Activated T-cell treated with anti-CD3 and anti-CD28 coated beads, Interleukin-2, amount 50 U/mL, for 4 hours (primary cell): ENCODE measurements at regions not wholly inside any gene's neighbourhood (a gene's known extent, or its start where the extent isn't known, plus 50 kb on each side); places are given as distances from the start of the nearest gene placed in this dataset.
"Not testable (repeated sequence)": the region's sequence is repeated elsewhere in the genome, so short reads cannot be mapped to it uniquely, and the experiment has no call there.

ENCODE experiments used
- ATAC-seq, 2 donors: fragments of 200-7000 bp; cut with Tn5 transposase; one replicate each; pipeline ENCODE4 v1.10.0; 2021
- DNase-seq: peaks from one replicate; pipeline ENCODE4 v3.0.0-alpha.2; 2020
- H3K27me3 Mint-ChIP-seq: one replicate; pipeline ENCODE4 v1.8.0; 2021; ENCODE audit warnings: low read depth, mixed read lengths
- H3K36me3 Mint-ChIP-seq: one replicate; pipeline ENCODE4 v1.8.0; 2022; ENCODE audit warnings: mixed read lengths; ENCODE audit not compliant: insufficient read depth
- H3K4me1 Mint-ChIP-seq: one replicate; pipeline ENCODE4 v1.8.0; 2021; ENCODE audit warnings: low read depth, mixed read lengths
- H3K4me3 Mint-ChIP-seq: one replicate; pipeline ENCODE4 v1.8.0; 2021; ENCODE audit warnings: mild to moderate bottlenecking, moderate library complexity, mixed read lengths
- H3K9me3 Mint-ChIP-seq: one replicate; pipeline ENCODE4 v1.8.0; 2021; ENCODE audit warnings: mixed read lengths

DNA sequence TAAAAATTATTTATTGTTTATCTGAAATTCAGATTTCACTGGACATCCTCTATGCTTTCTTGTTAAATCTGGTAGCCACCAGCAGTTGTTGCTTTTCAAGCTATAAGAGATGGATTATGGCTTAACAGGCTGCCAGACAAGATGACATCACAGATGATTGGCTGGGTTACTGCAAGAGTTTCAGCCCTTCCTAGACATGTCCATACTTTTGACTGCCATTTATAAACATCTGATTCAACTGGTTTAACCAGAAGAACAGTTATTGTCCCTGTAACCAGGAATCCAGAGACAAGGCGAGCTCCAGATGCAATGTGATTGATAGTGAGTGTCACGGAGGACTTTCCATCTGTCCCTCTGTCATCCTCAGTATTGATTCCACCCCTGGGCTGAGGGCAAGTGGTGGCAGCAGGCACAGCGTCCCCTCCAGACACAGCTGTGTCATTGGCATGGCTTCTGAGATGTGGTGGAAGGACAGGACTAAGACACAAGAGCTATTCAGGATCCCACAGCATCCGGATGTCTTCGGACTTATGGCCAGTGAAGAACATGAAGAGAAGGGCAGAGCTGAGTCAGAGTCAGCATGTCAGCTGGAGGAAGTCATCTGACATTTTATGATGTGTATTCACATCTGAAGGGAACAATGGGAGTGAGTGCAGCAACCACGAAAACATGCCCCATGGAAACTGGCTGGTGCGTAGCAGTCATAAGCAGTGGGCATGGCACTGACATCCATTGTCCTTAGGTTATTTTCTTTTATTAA is 284.5 kb upstream of the CDYL start:
- Mint-ChIP-seq H3K4me1 (no peaks in the 10 kb centered on the region), H3K36me3 (no peaks in the 10 kb centered on the region), H3K9me3 (peaks cover 19% of the 10 kb centered on the region), H3K4me3 (no peak overlapping the region), H3K27me3 (peaks cover 1% of the 10 kb centered on the region)
- DNase-seq (no peak), ATAC-seq (no peak)

DNA sequence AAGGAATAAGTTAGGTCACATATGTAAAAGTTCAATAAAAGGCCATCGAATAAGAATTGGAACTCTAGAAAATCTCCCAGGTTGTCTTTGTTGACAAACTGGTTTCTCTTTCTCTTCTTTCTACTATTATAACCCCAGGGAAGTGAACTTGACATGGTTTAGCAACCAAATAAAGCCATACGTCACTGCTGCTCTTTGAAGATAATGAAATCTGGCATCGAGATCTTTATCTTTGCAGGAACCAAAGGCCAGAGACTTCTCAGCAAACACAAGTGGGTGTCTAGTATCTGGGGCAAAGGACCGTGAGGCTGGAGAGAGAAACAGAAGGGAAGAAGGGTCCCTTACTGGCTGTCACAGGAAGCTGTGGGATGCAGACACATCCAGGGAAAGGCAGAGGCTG is 286.7 kb upstream of the CDYL start:
- no peaks in the 10 kb centered on the region for H3K4me1 Mint-ChIP-seq
- DNase-seq: no peak
- H3K27me3 Mint-ChIP-seq: no peaks in the 10 kb centered on the region
- H3K4me3 Mint-ChIP-seq: no peak overlapping the region
- H3K9me3 Mint-ChIP-seq: peaks cover 19% of the 10 kb centered on the region
- H3K36me3 Mint-ChIP-seq: no peaks in the 10 kb centered on the region
- no peak for ATAC-seq

DNA sequence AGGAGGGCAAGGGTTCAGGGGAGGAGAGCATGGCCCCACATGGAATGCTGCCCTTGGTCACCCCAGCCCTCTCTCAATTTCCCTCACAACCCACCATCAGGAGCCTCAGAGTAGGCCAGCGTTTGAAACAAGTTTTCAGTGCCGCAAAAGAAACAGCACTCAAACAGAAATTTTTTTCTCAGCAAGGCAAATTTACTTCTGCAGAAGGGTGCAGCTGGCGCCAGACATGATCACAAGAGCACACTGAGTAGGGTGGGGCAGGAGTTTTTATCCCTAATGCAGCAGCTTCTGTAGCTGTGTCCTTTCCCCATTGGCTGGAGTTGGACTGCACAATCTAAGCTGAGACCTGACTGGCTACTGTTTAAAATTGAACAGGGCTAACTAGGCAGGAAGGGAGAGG is 287.8 kb upstream of the CDYL start:
- peaks cover 19% of the 10 kb centered on the region for H3K9me3 Mint-ChIP-seq
- no peaks in the 10 kb centered on the region for H3K27me3 Mint-ChIP-seq
- ATAC-seq: no peak
- no peak for DNase-seq
- H3K4me3 Mint-ChIP-seq: no peak overlapping the region
- H3K4me1 Mint-ChIP-seq: no peaks in the 10 kb centered on the region
- no peaks in the 10 kb centered on the region for H3K36me3 Mint-ChIP-seq

- Mint-ChIP-seq H3K36me3 (no peaks in the 10 kb centered on the region), H3K9me3 (peaks cover 19% of the 10 kb centered on the region), H3K4me3 (no peak overlapping the region), H3K27me3 (no peaks in the 10 kb centered on the region), H3K4me1 (no peaks in the 10 kb centered on the region)
- DNase-seq (no peak), ATAC-seq (peak in 1 of 2 donors; percentile 32)
Measured at GRCh38 chr6:4487538-4487937, 288.7 kb upstream of the CDYL start.

DNA sequence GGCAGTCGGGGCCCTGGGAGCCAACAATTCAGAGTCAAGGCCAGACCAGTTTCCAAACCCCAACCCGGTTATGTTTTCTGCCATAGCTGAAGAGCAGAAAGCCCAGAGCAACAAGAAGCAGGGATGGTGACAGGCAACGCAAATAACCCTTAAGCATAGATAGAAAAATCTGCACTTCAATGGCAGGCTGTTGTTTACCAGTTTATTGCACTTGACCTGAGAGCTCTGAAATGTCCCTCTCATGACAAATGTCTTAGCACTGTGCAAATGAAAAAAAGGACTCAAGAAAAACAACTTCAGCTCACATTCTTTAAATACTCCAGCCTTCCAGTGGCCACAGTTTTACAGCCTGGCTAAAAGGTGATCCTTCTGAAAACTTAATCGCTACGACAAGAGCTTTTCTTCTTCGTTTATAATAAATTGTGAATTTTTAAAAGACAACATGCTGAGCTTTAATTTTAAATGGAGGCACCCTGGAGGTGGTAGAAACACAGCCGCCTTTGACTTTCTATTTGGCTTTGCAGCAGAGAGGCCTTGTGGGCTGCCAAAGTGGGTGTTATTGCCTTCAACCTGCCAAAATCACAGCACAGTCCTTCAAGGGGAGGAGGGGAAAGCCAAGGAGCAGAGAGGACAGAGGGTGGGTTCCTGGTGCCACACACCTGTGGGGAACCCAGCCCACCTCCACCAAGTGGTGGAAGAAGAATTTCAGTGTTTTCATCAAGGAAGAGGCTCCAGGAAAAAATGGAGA is 289.5 kb upstream of the CDYL start:
- no peak for DNase-seq
- no peaks in the 10 kb centered on the region for H3K36me3 Mint-ChIP-seq
- H3K4me3 Mint-ChIP-seq: no peak overlapping the region
- H3K27me3 Mint-ChIP-seq: no peaks in the 10 kb centered on the region
- peaks cover 19% of the 10 kb centered on the region for H3K9me3 Mint-ChIP-seq
- no peaks in the 10 kb centered on the region for H3K4me1 Mint-ChIP-seq
- no peak for ATAC-seq

DNA sequence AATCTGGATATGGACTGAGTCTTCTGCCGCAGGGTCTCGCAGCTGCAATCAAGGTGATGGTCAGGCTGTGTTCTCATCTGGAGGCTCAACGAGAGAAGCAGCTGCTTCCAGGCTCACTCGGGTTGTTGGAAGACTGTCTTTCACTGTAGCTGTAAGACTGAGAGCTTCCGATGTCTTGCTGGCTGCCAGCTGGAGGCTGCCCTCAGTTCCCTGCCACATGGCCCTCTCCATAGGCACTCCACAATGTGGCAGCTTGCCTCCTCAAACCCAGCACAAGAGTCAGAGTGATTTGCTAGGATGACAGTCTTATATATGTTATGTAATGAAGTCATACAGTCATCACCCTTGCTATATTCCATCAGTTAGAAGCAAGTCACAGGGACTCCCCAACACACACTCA is 290.5 kb upstream of the CDYL start:
- DNase-seq (no peak), ATAC-seq (no peak)

GRCh38 chr6:4482461-4482860 is 293.7 kb upstream of the CDYL start:
- Mint-ChIP-seq H3K36me3 (no peaks in the 10 kb centered on the region), H3K4me3 (no peak overlapping the region), H3K9me3 (peaks cover 2% of the 10 kb centered on the region), H3K4me1 (no peaks in the 10 kb centered on the region), H3K27me3 (peaks cover 7% of the 10 kb centered on the region)
- no peak for DNase-seq
- no peak for ATAC-seq

More for the DNA sequence above, 290.5 kb upstream of the CDYL start:
- H3K4me3 Mint-ChIP-seq: no peak overlapping the region
- H3K9me3 Mint-ChIP-seq: peaks cover 19% of the 10 kb centered on the region
- no peaks in the 10 kb centered on the region for H3K27me3 Mint-ChIP-seq
- H3K36me3 Mint-ChIP-seq: no peaks in the 10 kb centered on the region
- H3K4me1 Mint-ChIP-seq: no peaks in the 10 kb centered on the region

DNA sequence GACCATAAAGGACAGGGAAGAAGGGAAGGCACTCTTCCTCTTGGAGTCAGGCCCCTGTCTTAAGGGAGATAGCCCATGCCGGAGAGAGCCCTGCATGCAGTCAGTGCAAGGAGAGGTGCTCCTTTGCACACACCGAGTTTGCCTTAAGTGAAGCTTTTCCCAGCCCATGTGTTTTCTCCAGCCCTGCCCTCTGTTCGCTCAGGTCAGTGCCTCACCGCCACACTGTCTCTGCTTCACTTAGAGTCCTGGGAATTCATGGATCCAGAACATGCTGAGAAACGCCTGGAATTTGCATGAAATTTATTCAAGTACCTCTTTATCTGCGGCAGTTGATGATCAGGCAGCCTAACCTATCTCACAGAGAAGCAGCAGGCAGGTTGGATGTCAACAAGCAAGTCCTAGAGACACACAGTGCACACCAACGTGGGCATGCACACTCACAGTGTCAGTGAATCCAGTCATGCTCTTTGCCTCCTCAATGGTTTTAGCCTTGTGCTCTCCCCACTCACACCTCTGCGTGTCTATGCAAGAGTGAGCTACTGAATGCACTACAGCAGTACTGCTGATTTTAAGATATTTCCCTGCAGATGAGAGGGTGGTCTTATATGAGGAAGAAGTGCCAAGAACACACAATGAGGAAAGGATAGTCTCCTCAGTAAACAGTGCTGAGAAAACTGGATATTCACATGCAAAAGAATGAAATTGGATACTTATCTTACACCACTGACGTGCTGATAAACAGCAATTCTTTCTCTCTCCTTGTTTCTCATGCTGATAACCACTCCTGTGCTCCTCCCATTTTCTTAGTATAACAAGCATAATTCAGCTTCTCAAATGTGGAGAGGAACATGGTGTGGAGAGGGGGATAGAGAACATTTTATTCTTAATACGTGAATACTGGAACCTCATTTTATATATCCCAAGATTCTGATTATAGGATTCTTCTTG is 295.1 kb upstream of the CDYL start:
- H3K9me3 Mint-ChIP-seq: no peaks in the 10 kb centered on the region
- H3K36me3 Mint-ChIP-seq: no peaks in the 10 kb centered on the region
- DNase-seq: no peak
- no peak overlapping the region for H3K4me3 Mint-ChIP-seq
- peaks cover 16% of the 10 kb centered on the region for H3K27me3 Mint-ChIP-seq
- H3K4me1 Mint-ChIP-seq: no peaks in the 10 kb centered on the region
- no peak for ATAC-seq

DNA sequence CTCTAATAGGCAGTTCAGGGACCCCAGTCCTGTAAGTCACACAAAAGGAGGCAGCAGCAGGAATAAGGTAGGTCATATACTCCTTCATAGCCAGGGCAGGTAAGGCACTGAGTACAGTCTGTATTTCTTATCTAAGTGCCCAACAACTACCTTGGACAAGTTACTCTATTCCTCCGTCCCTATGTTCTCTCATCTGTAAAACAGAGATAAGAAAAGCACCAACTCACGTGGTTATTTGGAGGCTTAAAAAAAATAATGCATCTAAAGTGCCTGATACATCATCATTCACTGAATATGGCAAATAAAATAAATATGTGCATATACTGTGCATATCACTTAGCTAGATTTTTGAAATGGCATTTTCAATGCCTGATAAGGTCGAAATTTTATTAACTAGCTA is 298.1 kb upstream of the CDYL start:
- H3K36me3 Mint-ChIP-seq: no peaks in the 10 kb centered on the region
- H3K4me3 Mint-ChIP-seq: no peak overlapping the region
- ATAC-seq: no peak
- H3K27me3 Mint-ChIP-seq: peaks cover 16% of the 10 kb centered on the region
- H3K4me1 Mint-ChIP-seq: no peaks in the 10 kb centered on the region
- H3K9me3 Mint-ChIP-seq: no peaks in the 10 kb centered on the region
- DNase-seq: no peak

- Mint-ChIP-seq H3K36me3 (no peaks in the 10 kb centered on the region), H3K4me1 (no peaks in the 10 kb centered on the region), H3K9me3 (peaks cover 14% of the 10 kb centered on the region), H3K27me3 (peaks cover 12% of the 10 kb centered on the region), H3K4me3 (no peak overlapping the region)
- DNase-seq: no peak
- ATAC-seq: no peak
Measured at GRCh38 chr6:4474810-4475209, 301.4 kb upstream of the CDYL start.

GRCh38 chr6:4472969-4473642 is 303.1 kb upstream of the CDYL start:
- peaks cover 11% of the 10 kb centered on the region for H3K27me3 Mint-ChIP-seq
- peaks cover 14% of the 10 kb centered on the region for H3K9me3 Mint-ChIP-seq
- H3K36me3 Mint-ChIP-seq: no peaks in the 10 kb centered on the region
- H3K4me3 Mint-ChIP-seq: no peak overlapping the region
- ATAC-seq: no peak
- H3K4me1 Mint-ChIP-seq: no peaks in the 10 kb centered on the region
- DNase-seq: no peak

DNA sequence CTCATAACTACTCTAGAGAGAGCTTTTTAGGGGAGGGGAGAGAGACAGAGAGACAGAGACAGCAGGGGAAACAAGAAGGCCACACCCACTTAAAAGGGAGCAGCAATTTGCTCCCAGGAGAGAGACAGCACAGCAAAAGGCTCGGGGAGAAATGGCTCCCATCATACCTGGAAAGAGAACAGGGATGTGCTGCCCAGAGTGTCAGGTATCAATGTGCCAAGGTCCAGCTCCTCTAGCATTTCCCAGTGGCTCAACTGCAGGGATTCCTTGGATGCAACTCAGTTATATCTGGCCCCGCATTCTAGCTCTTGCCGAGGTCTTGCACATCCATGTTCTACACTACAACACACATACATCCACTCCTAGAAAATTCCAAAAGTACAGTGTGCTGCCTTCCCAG is 304.0 kb upstream of the CDYL start:
- ATAC-seq (no peak), DNase-seq (no peak)
- H3K27me3 Mint-ChIP-seq: peaks cover 11% of the 10 kb centered on the region
- peaks cover 14% of the 10 kb centered on the region for H3K9me3 Mint-ChIP-seq
- no peaks in the 10 kb centered on the region for H3K36me3 Mint-ChIP-seq
- no peak overlapping the region for H3K4me3 Mint-ChIP-seq
- H3K4me1 Mint-ChIP-seq: no peaks in the 10 kb centered on the region

DNA sequence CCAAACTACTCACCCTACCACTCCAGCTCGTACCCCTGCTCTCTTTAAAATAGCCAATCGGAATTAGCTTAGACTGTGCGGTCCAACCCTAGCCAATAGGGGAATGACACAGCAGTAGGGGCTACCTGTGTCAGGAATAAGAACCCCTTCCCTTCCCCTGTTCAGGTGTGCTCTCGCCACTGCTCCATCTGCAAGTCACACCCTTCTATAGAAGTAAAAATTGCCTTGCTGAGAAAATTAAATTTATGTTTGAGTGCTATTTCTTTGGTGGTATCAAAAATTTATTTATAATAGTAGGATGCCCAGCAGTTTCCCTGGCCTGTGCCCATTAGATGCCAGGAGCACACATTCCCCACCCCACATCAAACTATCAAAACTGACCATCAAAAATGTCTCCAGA is 304.7 kb upstream of the CDYL start:
- not testable (repeated sequence) for H3K4me1 Mint-ChIP-seq, H3K27me3 Mint-ChIP-seq, DNase-seq, H3K36me3 Mint-ChIP-seq, H3K4me3 Mint-ChIP-seq, ATAC-seq
- peaks cover 14% of the 10 kb centered on the region for H3K9me3 Mint-ChIP-seq

GRCh38 chr6:4470698-4471210 is 305.4 kb upstream of the CDYL start:
- Mint-ChIP-seq H3K36me3 (no peaks in the 10 kb centered on the region), H3K9me3 (peaks cover 14% of the 10 kb centered on the region), H3K4me1 (no peaks in the 10 kb centered on the region), H3K4me3 (no peak overlapping the region), H3K27me3 (peaks cover 7% of the 10 kb centered on the region)
- ATAC-seq (no peak), DNase-seq (no peak)
